H1 (cell line): ENCODE measurements at regions not wholly inside any gene's neighbourhood (a gene's known extent, or its start where the extent isn't known, plus 50 kb on each side); places are given as distances from the start of the nearest gene placed in this dataset.

Experiments
- EP300 ChIP-seq, 2 experiments: IDR thresholded peaks; 1 replicate in 1 of 2; 2 replicates in 1 of 2; pipeline ENCODE4 v1.6.1; 2011 to 2012; ENCODE audit warnings: low read depth in 2 of 2, low read length in 2 of 2, mild to moderate bottlenecking in 2 of 2, borderline replicate concordance in 1 of 2, inconsistent platforms in 1 of 2, moderate library complexity in 1 of 2
- RFX5 ChIP-seq: IDR thresholded peaks from 2 replicates; pipeline ENCODE4 v1.6.1; 2011; ENCODE audit warnings: low read depth, low read length, improper control_type of control experiment, borderline replicate concordance
- YY1 ChIP-seq: IDR thresholded peaks from 2 replicates; pipeline ENCODE4 v1.6.1; 2011; ENCODE audit warnings: low read depth, mild to moderate bottlenecking, low read length
- TF ChIP-seq, protein P1 (sequence below), 3 experiments: IDR thresholded peaks; 1 replicate in 2 of 3; 2 replicates in 1 of 3; pipeline versions ENCODE4 v1.5.1 to v1.6.1; 2011; ENCODE audit warnings: low read length in 3 of 3, mild to moderate bottlenecking in 3 of 3, inconsistent platforms in 2 of 3, low read depth in 1 of 3, moderate library complexity in 1 of 3; ENCODE audit not compliant: insufficient read depth in 1 of 3; ENCODE audit errors: control extremely low read depth in 1 of 3

DNA sequence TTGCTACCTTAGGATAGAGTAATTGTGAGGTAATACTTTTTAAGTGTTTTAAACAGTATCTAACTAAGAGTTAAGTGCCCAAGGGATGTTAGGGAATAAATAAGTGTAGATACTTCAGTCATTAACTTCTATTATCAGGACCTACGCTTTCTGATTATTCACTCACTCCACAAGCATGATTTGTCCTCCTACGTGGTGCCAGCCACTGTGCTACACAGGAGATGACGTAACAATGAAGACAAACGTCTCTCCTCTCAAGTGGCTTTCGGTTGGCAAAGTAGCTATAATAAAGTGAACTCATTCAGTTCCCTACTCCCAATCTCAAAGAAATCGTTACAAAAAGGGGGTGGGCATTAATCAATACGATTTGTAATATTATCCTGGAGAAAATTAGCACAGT, 100.9 kb upstream of the SETBP1 start:
- TF ChIP-seq, protein P1, sequence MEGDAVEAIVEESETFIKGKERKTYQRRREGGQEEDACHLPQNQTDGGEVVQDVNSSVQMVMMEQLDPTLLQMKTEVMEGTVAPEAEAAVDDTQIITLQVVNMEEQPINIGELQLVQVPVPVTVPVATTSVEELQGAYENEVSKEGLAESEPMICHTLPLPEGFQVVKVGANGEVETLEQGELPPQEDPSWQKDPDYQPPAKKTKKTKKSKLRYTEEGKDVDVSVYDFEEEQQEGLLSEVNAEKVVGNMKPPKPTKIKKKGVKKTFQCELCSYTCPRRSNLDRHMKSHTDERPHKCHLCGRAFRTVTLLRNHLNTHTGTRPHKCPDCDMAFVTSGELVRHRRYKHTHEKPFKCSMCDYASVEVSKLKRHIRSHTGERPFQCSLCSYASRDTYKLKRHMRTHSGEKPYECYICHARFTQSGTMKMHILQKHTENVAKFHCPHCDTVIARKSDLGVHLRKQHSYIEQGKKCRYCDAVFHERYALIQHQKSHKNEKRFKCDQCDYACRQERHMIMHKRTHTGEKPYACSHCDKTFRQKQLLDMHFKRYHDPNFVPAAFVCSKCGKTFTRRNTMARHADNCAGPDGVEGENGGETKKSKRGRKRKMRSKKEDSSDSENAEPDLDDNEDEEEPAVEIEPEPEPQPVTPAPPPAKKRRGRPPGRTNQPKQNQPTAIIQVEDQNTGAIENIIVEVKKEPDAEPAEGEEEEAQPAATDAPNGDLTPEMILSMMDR (IDR thresholded peaks at IDR 0.05; ENCODE audit: control extremely low read depth in 1 of 3, insufficient read depth in 1 of 3, low read depth in 1 of 3, low read length in 3 of 3) = no peak
- no peak for TF ChIP-seq EP300 (IDR thresholded peaks at IDR 0.05; ENCODE audit: borderline replicate concordance in 1 of 2, low read depth in 2 of 2, low read length in 2 of 2)
- no peak for TF ChIP-seq RFX5
- no peak for TF ChIP-seq YY1
